HG03159 (cell line): ENCODE measurements at regions not wholly inside any gene's neighbourhood (a gene's known extent, or its start where the extent isn't known, plus 50 kb on each side); places are given as distances from the start of the nearest gene placed in this dataset.

Experiments used
- ATAC-seq: cut with Tn5 transposase; IDR thresholded peaks from one replicate; pipeline ENCODE4 v1.9.1; 2021; ENCODE audit warnings: mild to moderate bottlenecking, moderate library complexity; ENCODE audit not compliant: unreplicated experiment

GRCh38 chr5:152271420-152271819 lies 133.7 kb downstream of the NMUR2 start:
- ATAC-seq = no peak

- no peak for ATAC-seq
These were observed 135.0 kb downstream of the NMUR2 start for GRCh38 chr5:152270096-152270495.

DNA sequence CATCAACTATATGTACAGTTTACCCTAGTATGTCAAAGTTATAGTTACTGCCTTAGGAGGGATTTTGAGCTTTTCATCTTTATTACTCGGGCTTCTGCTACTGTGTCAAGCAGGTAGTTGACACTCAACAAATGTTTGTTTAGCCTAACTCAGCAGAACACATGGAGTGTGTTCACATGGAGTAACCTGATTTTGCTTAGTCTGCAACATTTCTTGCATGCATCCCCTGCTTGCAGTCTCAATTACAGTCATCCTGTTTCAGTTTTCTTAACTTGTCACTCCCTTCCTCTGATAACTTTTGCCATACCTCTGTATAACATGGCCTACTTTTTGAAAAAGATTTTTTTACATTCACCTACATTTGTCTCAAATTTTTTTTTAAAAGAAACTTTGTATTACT lies 135.5 kb downstream of the NMUR2 start:
- ATAC-seq = no peak

DNA sequence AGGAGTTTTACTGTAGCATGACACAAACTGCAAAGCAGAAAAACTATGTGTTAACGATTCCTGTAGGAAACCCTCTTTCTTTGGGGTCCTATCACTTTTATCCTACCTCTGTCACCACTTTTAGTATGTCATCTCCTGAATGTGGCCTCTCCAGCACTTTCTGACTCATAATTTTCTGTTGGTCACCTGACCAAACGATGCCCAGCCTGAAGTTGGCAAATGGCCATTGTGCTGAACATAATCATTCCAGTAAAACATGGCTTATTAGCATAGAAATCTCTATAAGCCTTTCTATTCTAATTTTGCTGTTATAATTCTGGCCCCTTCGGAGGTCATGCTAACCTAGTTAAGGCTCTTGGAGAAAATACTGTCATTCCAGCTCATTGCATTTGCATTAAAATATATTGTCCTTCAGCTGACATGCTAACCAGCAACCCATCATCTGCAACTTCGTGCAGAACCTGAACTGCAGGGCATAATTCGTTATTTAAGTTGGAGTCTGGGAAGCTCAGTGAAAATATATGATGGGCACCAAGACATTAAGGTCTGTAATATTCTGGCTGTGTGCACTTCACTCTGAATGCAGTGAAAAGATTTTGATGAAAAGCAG lies 140.3 kb downstream of the NMUR2 start:
- no peak for ATAC-seq

GRCh38 chr5:152262667-152263066 lies 142.4 kb downstream of the NMUR2 start:
- no peak for ATAC-seq

DNA sequence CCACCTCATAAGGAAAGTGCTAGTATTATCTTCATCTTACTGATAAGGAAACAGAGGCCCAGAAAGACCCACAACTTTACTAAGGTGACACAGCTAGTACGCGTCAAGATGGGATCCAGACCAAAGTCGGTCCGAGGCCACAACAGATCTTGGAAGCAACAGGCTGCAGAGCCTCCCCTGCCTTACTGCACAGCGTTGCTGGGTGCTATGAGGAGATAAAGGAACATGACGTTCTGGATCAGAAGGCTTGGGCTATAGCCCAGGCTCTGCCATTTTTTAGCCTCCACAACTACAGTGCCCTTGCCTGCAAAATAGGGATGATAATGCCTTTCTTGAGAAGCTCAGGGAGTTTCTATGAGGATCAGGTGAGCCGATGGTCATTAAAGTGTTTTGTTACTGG lies 144.1 kb downstream of the NMUR2 start:
- no peak for ATAC-seq

DNA sequence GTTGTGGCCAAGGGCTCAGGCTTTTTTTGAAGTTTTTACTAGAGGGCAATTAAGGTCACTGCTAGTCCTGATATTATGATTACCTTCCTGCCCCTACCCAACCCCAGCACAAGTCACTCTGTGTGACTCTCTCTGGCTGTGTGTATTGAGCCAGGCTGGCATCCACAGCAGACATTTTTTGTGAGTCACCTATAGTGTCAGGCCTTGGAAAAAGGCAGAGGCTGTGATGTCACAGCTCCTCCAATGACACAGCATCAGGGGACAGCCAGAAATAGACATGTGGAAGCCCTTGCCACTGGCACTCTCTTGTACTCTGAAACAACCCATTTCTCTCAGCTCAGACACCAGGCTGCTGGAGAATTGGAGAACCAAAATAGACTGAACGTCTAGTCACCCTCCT lies 145.4 kb downstream of the NMUR2 start:
- no peak for ATAC-seq

DNA sequence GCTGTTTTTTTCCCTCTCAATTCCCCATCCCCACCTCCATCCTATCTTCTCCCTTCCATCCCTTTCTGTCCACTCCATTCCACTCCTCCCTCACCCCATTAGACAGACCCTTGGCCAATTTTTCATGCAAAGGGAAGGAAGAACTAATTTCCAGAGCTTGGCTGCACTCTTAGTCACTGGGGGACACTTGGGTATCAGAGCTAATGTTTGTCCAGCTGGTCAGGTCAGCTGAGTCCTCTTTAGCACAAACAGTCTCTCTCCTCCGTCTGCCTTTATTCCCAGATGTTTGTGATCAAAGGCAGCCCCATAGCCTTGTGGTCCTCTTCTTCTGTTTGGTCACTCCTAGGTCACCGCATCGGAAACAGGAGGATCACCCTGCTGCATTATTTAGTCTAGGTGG lies 148.5 kb downstream of the NMUR2 start:
- ATAC-seq = no peak

DNA sequence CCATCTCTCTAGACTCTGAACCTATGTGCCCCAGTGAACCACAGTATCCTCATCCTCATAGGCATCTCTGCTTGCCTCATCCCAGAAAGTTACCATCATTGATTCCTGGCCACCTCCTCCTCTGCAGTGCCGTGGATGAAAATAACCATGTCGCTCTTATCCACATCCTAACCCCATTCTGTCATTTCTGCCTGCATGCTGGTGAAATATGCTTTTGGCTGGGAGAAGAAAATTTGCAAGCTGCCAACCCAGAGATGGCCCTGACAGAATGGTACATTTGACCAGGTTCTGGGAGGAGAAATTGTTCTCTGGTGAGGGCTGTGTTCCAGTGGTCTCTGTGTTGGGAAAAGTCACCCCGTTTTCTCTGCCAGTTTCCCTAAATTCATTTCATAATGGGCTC lies 149.7 kb downstream of the NMUR2 start:
- ATAC-seq = no peak

- no peak for ATAC-seq
These were observed 157.2 kb downstream of the NMUR2 start for GRCh38 chr5:152247850-152248385.

DNA sequence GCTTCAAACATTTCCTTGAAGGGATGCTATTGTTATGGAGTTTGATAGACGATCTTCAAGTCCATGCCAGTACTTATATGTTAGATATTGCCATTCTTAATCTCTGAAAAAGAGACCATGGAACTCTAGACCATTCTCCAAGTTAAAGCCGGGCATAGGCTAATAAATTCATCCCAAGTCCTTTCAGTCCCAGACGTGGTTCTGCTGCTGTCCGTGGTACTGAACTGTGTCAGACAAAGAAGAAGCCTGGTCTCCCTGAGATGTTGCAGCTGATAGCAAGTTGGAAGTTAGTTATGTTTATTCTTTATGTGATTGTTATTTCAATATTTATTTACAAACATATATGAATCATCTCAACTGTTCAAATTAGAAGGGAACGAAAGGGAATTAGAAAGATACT lies 158.7 kb downstream of the NMUR2 start:
- no peak for ATAC-seq

DNA sequence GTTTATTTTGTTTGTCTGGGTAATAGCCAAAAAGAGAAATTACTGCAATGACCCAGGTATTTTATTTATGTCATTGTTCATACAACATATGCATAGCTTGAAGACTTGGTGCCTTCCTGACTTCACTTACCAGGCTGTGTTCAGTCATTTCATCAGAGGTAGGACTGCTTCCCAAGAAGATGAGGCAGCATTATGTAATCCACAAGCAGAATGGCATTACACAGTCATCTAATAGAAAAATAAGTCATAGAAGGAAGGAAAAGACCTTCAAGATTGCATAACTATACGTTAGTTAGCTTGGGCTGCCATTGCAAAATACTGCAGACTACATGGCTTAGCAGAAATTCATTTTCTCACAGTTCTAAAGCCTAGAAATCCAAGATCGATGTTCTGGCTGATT lies 167.5 kb downstream of the NMUR2 start:
- no peak for ATAC-seq

DNA sequence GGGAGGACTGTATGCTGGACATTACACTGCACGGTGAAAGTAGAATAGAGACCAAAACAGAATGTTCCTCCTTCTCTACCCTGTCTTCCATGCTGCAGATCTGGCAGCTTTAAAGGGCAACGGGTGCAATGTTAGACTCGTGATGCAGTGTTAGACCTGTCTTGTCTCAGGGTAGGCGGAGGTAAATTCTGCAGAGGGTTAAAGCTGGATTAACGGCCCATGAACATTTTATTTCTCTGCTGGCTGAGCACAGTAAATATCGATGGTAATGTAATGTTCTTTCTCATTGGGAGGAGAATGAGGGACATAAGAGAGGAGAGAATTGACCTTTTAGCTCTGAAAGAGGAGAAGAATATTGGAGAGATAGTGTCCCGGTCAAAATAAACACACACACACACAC lies 178.9 kb downstream of the NMUR2 start:
- ATAC-seq = no peak

DNA sequence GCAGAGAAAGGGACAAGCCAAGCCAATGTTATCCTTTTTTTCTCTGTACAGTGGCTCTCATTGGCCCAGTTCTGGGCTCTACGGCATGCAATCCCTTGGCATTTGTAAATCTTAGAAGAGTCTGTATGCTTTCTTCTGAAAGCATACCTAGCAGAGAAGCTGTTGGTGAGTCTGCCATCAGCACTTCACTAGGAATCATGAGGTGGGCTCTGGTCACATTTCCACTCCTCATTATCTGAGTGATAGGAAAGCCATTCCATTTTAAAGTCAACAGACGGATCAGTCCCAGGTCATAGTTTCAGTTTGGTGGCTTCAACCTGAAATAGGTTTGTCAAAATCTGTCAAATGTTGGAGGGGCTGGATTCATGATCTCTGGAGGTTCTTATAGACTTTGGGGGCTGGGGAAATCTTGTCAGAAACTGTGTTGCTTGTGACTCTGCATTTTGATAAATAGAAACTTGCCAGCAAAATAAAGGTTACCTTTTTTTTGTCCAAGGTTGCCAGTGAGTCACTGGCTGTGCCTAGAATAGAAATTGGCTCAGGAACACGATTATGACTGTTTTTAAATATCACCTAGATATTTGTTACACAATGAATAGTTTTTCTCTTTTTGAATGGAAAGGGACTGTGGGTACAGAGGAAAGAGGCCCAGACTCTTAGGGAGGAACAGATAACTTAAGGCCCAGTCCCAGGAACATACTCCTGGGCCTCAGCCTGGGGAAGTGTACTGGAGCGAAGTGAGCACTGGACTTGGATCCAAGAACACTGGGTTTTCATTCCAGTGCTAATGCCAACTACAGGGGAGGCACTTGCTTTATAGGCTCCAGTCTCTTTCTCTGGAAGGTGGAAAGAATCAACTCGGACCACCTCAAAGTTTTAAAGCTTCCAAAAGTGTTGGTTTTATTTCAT lies 183.1 kb downstream of the NMUR2 start:
- ATAC-seq = no peak

DNA sequence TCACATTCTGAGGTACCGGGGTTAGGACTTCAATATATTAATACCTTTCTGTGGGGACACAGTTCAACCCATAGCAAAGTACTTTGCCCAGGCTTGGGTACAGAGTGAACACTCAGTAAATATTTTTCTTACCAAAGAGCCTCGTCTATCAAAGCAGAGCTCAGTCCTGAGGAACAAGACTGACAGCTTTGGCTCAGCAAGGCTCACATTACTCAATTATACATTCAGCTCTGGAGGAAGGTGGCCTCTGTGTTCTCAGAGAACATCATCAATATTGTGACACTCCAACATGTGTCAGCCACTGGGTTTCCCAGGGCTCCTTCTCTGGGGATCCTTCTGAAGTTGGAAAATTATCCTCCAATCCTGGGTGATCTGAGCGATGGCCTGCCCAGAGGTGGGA lies 186.4 kb downstream of the NMUR2 start:
- no peak for ATAC-seq

DNA sequence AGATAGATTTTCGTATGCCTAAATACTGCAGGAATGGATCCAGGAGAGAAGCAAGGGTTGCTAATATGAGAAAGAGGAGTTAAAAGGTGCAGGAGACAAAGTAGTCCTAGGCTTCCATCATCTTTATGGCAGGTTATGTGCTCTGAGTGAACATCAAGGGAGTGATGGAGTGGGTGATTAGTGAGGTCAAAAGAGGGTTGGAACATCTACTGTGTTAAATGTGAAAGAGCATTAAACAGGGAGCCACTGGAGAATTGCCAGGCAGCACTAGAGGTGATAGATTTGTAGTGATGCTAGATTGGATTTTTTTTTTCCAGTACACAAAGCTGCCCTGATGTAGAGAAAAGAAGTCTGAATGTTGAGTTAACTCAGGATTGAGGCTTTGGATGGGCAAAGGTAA lies 199.3 kb downstream of the NMUR2 start:
- ATAC-seq = no peak

- no peak for ATAC-seq
These were observed 202.8 kb downstream of the NMUR2 start for GRCh38 chr5:152202321-152202720.

GRCh38 chr5:152193391-152194107 lies 211.5 kb downstream of the NMUR2 start:
- ATAC-seq = no peak

DNA sequence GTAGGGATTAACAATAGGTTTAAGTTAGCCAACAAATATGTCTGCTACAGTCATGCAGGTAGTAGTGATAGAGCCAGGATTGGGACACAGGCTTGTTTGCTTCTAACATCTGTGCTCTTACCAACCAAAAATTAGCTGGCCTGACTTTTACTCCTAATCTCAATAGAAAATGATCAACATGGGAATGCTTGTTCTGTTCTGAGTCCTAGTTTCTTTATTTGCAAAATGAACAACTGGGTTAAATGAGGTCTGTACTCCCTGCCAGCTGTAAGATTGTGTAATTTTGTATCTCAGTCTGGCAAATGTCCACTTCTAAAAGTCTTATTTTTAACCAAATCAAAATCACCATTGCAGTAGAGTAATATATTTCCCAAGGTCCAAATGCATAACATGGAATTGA lies 216.8 kb downstream of the NMUR2 start:
- no peak for ATAC-seq

DNA sequence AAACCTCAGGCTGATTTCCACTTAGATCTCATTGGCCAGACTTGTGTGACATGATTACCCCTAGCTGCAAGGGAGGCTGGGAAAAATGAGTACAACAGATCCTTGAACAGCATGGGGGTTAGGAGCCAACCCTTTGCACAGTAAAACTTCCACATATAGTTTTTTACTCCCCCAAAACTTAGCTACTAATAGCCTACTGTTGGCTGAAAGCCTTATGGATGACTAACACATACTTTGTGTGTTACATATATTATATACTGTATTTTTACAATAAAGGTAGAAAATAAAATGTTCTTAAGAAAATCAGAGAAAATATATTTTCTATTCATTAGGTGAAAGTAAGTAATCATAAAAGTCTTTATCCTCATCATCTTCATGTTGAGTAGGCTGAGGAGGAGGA lies 217.4 kb downstream of the NMUR2 start:
- ATAC-seq = no peak

DNA sequence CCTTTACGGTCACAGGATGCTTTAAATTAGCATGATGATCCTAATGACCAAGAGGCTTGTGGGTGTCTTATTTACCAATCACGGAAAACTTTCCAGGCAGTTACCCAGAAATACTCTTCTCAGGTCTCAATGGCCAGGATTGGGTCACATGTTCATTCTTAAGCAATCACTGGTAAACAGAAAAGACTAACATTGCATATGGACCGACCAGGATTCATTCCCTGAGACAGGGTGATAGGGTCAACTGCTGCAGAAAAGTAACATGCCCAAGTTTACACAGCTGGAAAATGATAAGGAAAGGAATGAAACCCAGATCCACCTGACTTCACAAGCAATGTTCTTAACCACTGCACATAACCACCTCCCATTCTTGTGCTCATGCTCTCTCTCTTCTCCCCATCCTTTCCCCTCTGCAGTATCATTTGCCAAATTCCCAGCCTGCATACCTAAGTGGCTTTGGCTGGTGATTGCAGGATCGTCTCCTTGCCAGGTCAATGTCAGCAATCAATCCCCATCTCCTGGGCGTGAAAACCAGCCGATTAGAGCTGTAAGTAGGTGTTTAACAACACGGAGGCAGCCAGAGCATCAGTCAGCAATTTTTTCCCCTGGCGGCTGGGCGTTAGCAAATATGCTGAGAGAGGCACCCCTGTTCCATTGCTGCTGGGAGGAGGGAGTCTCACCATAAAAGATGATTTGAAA lies 219.4 kb downstream of the NMUR2 start:
- ATAC-seq = no peak
